ENCODE measurements at regions not wholly inside any gene's neighbourhood (a gene's known extent, or its start where the extent isn't known, plus 50 kb on each side); places are given as distances from the start of the nearest gene placed in this dataset.

DNA sequence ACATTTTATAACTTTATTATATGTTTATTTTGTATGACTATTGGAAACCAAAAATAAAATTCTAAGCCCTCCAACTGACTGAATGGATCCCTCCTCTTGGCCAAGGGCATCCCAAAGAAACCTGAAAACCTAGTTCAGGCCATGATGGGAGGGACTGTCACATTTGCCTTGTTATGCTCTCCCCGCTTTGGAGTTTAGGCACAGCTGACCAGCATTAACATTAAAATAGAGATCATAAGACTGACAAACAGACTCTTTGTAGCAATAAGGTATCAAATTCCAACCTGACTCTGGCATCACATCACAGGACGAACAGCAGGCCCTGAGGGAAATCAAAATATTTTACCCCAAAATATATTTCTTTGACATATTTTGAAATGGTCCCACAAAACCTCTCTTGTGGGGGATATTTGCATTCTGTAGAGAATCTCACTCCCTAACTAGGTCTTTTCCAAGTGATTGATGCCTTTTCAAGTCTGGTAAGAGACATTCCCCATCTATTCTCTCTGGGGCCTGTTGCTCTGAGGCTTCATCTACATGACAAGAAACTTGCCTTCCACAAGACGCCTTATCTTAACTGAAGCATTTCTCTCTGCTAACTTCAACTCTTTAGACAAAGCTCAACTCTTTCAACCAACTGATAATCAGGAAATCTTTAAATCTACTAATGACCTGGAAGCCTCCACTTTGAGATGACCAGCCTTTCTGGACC is 81.8 kb upstream of the PRR23E start:
- Histone ChIP-seq H3K4me1 (no peaks in the 10 kb centered on the region), H3K4me2 (ENCODE audit: low read length) (no peak overlapping the region), H3K9ac (no peak overlapping the region), H3K27me3 (ENCODE audit: control insufficient read depth, insufficient read depth, low read length) (no peaks in the 10 kb centered on the region), H3K27ac (no peak overlapping the region), H3K9me3 (ENCODE audit: control insufficient read depth, low read length) (no peaks in the 10 kb centered on the region), H3K79me2 (no peaks in the 10 kb centered on the region), H3K36me3 (ENCODE audit: control insufficient read depth, insufficient read depth, low read length) (no peaks in the 10 kb centered on the region), H3K4me3 (ENCODE audit: low read depth, low read length) (no peak overlapping the region), H2AFZ (no peak overlapping the region)
- TF ChIP-seq, protein P1, sequence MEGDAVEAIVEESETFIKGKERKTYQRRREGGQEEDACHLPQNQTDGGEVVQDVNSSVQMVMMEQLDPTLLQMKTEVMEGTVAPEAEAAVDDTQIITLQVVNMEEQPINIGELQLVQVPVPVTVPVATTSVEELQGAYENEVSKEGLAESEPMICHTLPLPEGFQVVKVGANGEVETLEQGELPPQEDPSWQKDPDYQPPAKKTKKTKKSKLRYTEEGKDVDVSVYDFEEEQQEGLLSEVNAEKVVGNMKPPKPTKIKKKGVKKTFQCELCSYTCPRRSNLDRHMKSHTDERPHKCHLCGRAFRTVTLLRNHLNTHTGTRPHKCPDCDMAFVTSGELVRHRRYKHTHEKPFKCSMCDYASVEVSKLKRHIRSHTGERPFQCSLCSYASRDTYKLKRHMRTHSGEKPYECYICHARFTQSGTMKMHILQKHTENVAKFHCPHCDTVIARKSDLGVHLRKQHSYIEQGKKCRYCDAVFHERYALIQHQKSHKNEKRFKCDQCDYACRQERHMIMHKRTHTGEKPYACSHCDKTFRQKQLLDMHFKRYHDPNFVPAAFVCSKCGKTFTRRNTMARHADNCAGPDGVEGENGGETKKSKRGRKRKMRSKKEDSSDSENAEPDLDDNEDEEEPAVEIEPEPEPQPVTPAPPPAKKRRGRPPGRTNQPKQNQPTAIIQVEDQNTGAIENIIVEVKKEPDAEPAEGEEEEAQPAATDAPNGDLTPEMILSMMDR (IDR thresholded peaks at IDR 0.05), result no peak

DNA sequence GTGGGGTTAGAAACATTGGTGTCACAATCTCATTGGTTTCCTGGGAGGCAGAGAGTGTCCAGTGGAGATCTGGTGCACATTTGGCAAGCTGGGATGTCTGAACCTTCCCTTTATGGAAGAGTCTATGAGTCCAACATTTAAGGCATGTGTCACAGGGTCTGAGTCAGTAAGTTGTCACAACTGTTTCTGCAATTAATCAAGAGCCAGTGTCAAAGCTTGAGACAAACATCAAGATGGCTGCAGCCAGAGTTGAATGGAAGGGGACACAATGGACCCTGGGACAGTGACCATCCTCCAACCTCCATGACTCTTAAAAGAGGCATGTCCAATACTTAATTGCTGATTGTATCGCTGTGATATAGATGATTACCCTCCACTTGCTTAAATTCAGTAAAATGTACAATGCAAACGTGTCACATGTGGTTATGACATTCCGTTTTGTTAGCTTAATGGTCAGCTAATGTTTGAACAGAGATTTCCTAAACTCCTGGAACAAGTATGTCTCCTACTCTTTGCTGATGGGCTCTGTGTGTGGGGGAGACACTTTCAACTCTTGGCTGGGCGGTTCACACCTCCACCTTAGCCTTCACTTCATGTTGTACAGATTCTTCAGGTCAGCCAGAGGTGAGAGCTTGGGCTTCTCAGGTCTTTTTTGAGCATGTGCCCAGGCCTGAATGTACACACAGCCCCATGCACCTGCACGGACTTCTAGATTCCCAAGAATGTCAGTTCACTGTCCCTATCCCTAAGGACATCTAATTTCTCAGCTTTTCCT is 79.9 kb upstream of the PRR23E start:
- Histone ChIP-seq H3K4me1 (no peaks in the 10 kb centered on the region), H3K9ac (no peak overlapping the region), H3K9me3 (ENCODE audit: control insufficient read depth, low read length) (no peaks in the 10 kb centered on the region), H3K27me3 (ENCODE audit: control insufficient read depth, insufficient read depth, low read length) (no peaks in the 10 kb centered on the region), H3K27ac (no peak overlapping the region), H3K79me2 (no peaks in the 10 kb centered on the region), H3K4me3 (ENCODE audit: low read depth, low read length) (no peak overlapping the region), H2AFZ (no peak overlapping the region), H3K36me3 (ENCODE audit: control insufficient read depth, insufficient read depth, low read length) (no peaks in the 10 kb centered on the region), H3K4me2 (ENCODE audit: low read length) (no peak overlapping the region)
- TF ChIP-seq, protein P1 (IDR thresholded peaks at IDR 0.05), result no peak

DNA sequence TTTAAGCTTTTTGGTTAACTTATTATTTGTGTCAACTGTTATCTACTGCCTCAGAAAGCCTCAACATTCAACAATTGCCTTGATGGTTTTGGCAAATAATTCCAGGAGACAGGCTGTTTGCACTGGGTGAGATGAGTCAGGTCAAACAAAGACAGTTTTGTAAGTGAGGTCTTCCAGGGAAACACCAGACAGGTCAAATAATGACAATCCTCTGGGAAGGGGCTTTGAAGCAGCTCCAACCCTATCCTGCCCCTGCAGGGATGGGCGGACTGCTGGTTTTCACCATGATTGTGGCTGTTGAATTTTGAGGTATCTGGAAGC is 79.4 kb upstream of the PRR23E start:
- H3K9ac ChIP-seq, result no peak overlapping the region
- no peaks in the 10 kb centered on the region for H3K36me3 ChIP-seq (ENCODE audit: control insufficient read depth, insufficient read depth, low read length)
- no peaks in the 10 kb centered on the region for H3K4me1 ChIP-seq
- H2AFZ ChIP-seq, result no peak overlapping the region
- TF ChIP-seq, protein P1 (IDR thresholded peaks at IDR 0.05), result no peak
- H3K27me3 ChIP-seq (ENCODE audit: control insufficient read depth, insufficient read depth, low read length), result no peaks in the 10 kb centered on the region
- H3K9me3 ChIP-seq (ENCODE audit: control insufficient read depth, low read length), result no peaks in the 10 kb centered on the region
- H3K79me2 ChIP-seq, result no peaks in the 10 kb centered on the region
- H3K27ac ChIP-seq, result no peak overlapping the region
- no peak overlapping the region for H3K4me3 ChIP-seq (ENCODE audit: low read depth, low read length)
- no peak overlapping the region for H3K4me2 ChIP-seq (ENCODE audit: low read length)

DNA sequence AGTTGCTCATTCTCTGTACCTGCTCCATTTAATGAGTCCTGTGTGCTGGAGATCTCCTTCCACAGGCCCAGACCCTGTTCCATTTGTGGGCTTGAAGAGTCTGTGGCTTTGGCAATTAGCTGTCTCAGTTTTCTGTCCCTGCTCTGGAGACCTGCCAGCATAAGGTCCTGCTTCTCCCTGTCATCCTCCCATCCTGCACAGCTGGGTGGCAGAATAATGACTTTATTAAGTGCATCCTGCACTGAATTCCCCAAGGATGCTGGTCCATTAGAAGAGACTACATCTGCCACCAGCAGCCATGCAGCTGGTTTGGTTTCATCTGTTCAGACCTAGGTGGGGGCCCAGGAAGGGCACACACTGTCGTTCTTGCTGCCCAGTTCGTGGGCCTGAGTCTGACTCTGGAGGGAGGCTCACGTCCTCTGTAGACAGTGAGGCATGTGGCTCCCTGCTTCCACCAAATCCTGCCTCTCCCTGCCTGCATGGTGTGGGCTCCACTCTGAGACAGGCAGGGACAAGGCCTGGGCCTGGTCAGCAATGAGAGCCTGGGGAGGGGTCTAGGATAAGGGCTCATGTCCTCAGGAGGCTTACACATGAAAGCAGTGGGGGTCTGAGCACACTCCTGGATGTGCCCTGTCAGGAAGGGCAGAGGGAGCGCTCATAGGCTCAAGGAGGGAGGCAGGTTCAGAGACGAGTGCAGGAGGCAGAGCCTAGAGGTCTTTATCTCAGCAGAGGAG is 78.4 kb upstream of the PRR23E start:
- TF ChIP-seq, protein P1 (IDR thresholded peaks at IDR 0.05), result no peak
- H3K36me3 ChIP-seq (ENCODE audit: control insufficient read depth, insufficient read depth, low read length), result no peaks in the 10 kb centered on the region
- H3K4me1 ChIP-seq, result no peaks in the 10 kb centered on the region
- H3K9me3 ChIP-seq (ENCODE audit: control insufficient read depth, low read length), result no peaks in the 10 kb centered on the region
- H3K4me2 ChIP-seq (ENCODE audit: low read length), result no peak overlapping the region
- H3K27me3 ChIP-seq (ENCODE audit: control insufficient read depth, insufficient read depth, low read length), result no peaks in the 10 kb centered on the region
- no peak overlapping the region for H3K27ac ChIP-seq
- no peak overlapping the region for H3K9ac ChIP-seq
- H2AFZ ChIP-seq, result no peak overlapping the region
- no peak overlapping the region for H3K4me3 ChIP-seq (ENCODE audit: low read depth, low read length)
- H3K79me2 ChIP-seq, result no peaks in the 10 kb centered on the region
